ENCODE measurements at regions not wholly inside any gene's neighbourhood (a gene's known extent, or its start where the extent isn't known, plus 50 kb on each side); places are given as distances from the start of the nearest gene placed in this dataset.
"Not testable (repeated sequence)": the region's sequence is repeated elsewhere in the genome, so short reads cannot be mapped to it uniquely, and the experiment has no call there.

GRCh38 chr18:68399721-68400120 is 315.2 kb downstream of the TMX3 start:
- Mint-ChIP-seq H3K36me3 (ENCODE audit: low read depth, unreplicated experiment) (no peaks in the 10 kb centered on the region), H3K4me3 (ENCODE audit: unreplicated experiment) (no peak overlapping the region), H3K27me3 (ENCODE audit: unreplicated experiment) (peaks cover 1% of the 10 kb centered on the region), H3K9me3 (ENCODE audit: unreplicated experiment) (no peaks in the 10 kb centered on the region), H3K4me1 (ENCODE audit: unreplicated experiment) (no peaks in the 10 kb centered on the region), H3K27ac (ENCODE audit: unreplicated experiment) (no peak overlapping the region)
- no peak for DNase-seq (ENCODE audit: low spot score)
- TF ChIP-seq, protein P1, sequence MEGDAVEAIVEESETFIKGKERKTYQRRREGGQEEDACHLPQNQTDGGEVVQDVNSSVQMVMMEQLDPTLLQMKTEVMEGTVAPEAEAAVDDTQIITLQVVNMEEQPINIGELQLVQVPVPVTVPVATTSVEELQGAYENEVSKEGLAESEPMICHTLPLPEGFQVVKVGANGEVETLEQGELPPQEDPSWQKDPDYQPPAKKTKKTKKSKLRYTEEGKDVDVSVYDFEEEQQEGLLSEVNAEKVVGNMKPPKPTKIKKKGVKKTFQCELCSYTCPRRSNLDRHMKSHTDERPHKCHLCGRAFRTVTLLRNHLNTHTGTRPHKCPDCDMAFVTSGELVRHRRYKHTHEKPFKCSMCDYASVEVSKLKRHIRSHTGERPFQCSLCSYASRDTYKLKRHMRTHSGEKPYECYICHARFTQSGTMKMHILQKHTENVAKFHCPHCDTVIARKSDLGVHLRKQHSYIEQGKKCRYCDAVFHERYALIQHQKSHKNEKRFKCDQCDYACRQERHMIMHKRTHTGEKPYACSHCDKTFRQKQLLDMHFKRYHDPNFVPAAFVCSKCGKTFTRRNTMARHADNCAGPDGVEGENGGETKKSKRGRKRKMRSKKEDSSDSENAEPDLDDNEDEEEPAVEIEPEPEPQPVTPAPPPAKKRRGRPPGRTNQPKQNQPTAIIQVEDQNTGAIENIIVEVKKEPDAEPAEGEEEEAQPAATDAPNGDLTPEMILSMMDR (IDR thresholded peaks at IDR 0.05; ENCODE audit: unreplicated experiment) = no peak

DNA sequence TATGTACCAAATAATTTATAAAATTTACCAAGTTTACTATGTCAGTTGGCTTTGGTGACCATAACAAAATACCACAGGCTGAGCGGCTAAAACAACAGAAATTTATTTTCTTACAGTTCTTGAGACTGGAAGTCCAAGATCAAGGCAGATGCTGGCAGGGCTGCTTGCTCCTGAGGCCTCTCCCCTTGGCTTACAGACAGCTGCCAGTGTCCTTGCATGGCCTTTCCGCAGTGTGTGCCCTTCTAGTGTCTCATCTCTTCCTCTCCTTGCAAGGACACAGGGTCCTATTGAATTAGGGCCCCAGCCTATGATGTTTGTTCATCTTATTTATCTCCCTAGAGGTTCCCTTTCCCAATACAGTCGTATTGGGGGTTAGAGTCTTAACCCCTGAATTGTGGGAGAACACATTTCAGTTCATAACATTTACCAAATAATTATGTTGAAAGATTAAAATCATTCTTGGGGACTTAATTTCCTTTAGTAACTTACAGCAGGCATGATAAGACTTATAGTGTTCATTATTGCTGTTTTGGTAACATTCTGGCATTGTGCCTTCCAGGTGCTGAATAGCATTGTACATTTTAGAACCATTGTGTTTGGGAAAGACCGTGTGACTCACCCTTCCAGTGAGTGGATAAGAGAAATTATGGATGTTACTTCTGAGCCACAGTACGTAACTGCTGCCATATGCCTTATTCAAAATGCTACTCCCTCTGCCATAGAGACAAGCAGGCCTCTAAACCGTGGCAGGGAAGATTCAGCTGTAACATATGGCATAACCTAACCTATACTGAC is 317.5 kb downstream of the TMX3 start:
- no peaks in the 10 kb centered on the region for H3K9me3 Mint-ChIP-seq (ENCODE audit: unreplicated experiment)
- H3K4me3 Mint-ChIP-seq (ENCODE audit: unreplicated experiment) = no peak overlapping the region
- no peak for DNase-seq (ENCODE audit: low spot score)
- no peaks in the 10 kb centered on the region for H3K4me1 Mint-ChIP-seq (ENCODE audit: unreplicated experiment)
- no peak overlapping the region for H3K27ac Mint-ChIP-seq (ENCODE audit: unreplicated experiment)
- TF ChIP-seq, protein P1 (IDR thresholded peaks at IDR 0.05; ENCODE audit: unreplicated experiment) = no peak
- H3K36me3 Mint-ChIP-seq (ENCODE audit: low read depth, unreplicated experiment) = no peaks in the 10 kb centered on the region
- peaks cover 1% of the 10 kb centered on the region for H3K27me3 Mint-ChIP-seq (ENCODE audit: unreplicated experiment)

GRCh38 chr18:68394705-68395104 is 320.2 kb downstream of the TMX3 start:
- Mint-ChIP-seq H3K4me1 (ENCODE audit: unreplicated experiment) (peaks cover 4% of the 10 kb centered on the region), H3K9me3 (ENCODE audit: unreplicated experiment) (no peaks in the 10 kb centered on the region), H3K4me3 (ENCODE audit: unreplicated experiment) (no peak overlapping the region), H3K27ac (ENCODE audit: unreplicated experiment) (no peak overlapping the region), H3K36me3 (ENCODE audit: low read depth, unreplicated experiment) (no peaks in the 10 kb centered on the region), H3K27me3 (ENCODE audit: unreplicated experiment) (peaks cover 1% of the 10 kb centered on the region)
- TF ChIP-seq, protein P1 (IDR thresholded peaks at IDR 0.05; ENCODE audit: unreplicated experiment) = no peak
- no peak for DNase-seq (ENCODE audit: low spot score)

DNA sequence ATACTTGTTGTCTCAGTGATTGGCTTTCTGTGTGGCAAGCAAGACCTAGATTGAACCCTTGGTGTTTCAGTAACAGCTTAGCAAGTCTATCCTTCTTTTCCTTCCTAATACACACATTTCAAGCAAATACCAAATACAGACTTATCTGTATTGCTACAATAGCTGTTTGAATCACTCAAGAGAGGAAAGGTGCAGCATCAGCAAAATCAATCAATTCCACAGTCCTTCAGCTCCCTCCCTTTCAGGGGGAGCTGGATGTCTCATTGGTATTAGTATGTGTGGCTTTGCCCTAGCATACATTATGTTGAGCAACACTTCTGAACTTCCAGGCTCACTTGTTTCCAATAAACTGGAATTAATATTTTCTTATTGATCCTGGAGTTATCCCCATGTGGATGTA is 323.1 kb downstream of the TMX3 start:
- Mint-ChIP-seq H3K27ac (ENCODE audit: unreplicated experiment) (no peak overlapping the region), H3K4me1 (ENCODE audit: unreplicated experiment) (peaks cover 4% of the 10 kb centered on the region), H3K36me3 (ENCODE audit: low read depth, unreplicated experiment) (no peaks in the 10 kb centered on the region), H3K4me3 (ENCODE audit: unreplicated experiment) (no peak overlapping the region), H3K27me3 (ENCODE audit: unreplicated experiment) (no peaks in the 10 kb centered on the region), H3K9me3 (ENCODE audit: unreplicated experiment) (no peaks in the 10 kb centered on the region)
- TF ChIP-seq, protein P1 (IDR thresholded peaks at IDR 0.05; ENCODE audit: unreplicated experiment) = no peak
- DNase-seq (ENCODE audit: low spot score) = no peak

DNA sequence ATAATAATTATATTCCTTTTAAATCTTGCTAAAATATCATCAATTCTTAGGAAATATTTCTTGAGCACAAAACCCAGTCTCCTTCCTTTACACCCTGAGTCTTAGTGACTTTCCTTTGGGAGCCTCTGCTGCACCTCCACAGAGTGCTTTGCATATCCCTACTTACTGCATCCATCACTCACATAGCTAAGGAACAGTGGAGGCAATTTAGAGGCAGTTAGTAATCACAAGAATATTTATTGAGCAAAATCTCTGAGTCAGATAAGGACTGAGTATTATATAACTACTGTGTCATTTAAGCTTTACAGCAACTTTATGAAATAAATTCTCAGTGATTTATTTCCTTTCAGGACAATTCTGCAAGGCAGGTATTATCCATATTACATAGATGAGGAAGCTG is 327.7 kb downstream of the TMX3 start:
- H3K4me3 Mint-ChIP-seq (ENCODE audit: unreplicated experiment) = no peak overlapping the region
- H3K27me3 Mint-ChIP-seq (ENCODE audit: unreplicated experiment) = peaks cover 3% of the 10 kb centered on the region
- H3K4me1 Mint-ChIP-seq (ENCODE audit: unreplicated experiment) = peaks cover 4% of the 10 kb centered on the region
- H3K36me3 Mint-ChIP-seq (ENCODE audit: low read depth, unreplicated experiment) = no peaks in the 10 kb centered on the region
- TF ChIP-seq, protein P1 (IDR thresholded peaks at IDR 0.05; ENCODE audit: unreplicated experiment) = no peak
- no peaks in the 10 kb centered on the region for H3K9me3 Mint-ChIP-seq (ENCODE audit: unreplicated experiment)
- no peak for DNase-seq (ENCODE audit: low spot score)
- no peak overlapping the region for H3K27ac Mint-ChIP-seq (ENCODE audit: unreplicated experiment)

DNA sequence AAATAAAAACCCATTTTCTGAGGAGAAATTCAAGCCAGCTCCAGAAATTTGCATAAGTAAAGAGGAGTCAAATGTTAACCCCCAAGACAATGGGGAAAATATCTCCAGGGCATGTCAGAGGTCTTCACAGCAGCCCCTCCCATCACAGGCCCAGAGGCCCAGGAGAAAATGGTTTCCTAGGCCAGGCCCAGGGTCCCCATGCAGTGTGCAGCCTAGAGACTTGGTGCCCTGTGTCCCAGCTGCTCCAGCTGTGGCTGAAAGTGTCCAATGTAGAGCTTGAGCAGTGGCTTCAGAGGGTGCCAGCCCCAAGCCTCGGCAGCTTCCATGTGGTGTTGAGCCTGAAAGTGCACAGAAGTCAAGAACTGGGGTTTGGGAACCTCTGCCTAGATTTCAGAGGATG is 330.9 kb downstream of the TMX3 start:
- H3K27ac Mint-ChIP-seq (ENCODE audit: unreplicated experiment); H3K4me1 Mint-ChIP-seq (ENCODE audit: unreplicated experiment); H3K36me3 Mint-ChIP-seq (ENCODE audit: low read depth, unreplicated experiment); DNase-seq (ENCODE audit: low spot score); H3K9me3 Mint-ChIP-seq (ENCODE audit: unreplicated experiment); H3K27me3 Mint-ChIP-seq (ENCODE audit: unreplicated experiment); H3K4me3 Mint-ChIP-seq (ENCODE audit: unreplicated experiment): not testable (repeated sequence)
